ENCODE measurements at regions not wholly inside any gene's neighbourhood (a gene's known extent, or its start where the extent isn't known, plus 50 kb on each side); places are given as distances from the start of the nearest gene placed in this dataset.

- DNase-seq (ENCODE audit: low spot score): no peak
- Mint-ChIP-seq H3K27me3 (ENCODE audit: unreplicated experiment) (peaks cover 2% of the 10 kb centered on the region), H3K4me1 (ENCODE audit: unreplicated experiment) (peaks cover 13% of the 10 kb centered on the region), H3K27ac (ENCODE audit: unreplicated experiment) (no peak overlapping the region), H3K9me3 (ENCODE audit: unreplicated experiment) (no peaks in the 10 kb centered on the region), H3K36me3 (ENCODE audit: low read depth, unreplicated experiment) (no peaks in the 10 kb centered on the region), H3K4me3 (ENCODE audit: unreplicated experiment) (no peak overlapping the region)
- TF ChIP-seq, protein P1, sequence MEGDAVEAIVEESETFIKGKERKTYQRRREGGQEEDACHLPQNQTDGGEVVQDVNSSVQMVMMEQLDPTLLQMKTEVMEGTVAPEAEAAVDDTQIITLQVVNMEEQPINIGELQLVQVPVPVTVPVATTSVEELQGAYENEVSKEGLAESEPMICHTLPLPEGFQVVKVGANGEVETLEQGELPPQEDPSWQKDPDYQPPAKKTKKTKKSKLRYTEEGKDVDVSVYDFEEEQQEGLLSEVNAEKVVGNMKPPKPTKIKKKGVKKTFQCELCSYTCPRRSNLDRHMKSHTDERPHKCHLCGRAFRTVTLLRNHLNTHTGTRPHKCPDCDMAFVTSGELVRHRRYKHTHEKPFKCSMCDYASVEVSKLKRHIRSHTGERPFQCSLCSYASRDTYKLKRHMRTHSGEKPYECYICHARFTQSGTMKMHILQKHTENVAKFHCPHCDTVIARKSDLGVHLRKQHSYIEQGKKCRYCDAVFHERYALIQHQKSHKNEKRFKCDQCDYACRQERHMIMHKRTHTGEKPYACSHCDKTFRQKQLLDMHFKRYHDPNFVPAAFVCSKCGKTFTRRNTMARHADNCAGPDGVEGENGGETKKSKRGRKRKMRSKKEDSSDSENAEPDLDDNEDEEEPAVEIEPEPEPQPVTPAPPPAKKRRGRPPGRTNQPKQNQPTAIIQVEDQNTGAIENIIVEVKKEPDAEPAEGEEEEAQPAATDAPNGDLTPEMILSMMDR (IDR thresholded peaks at IDR 0.05; ENCODE audit: unreplicated experiment): no peak
Measured at GRCh38 chr11:15769203-15769602, 587.1 kb downstream of the SOX6 start.

GRCh38 chr11:15770798-15771414, 585.4 kb downstream of the SOX6 start:
- Mint-ChIP-seq H3K9me3 (ENCODE audit: unreplicated experiment) (no peaks in the 10 kb centered on the region), H3K36me3 (ENCODE audit: low read depth, unreplicated experiment) (no peaks in the 10 kb centered on the region), H3K27ac (ENCODE audit: unreplicated experiment) (no peak overlapping the region), H3K4me3 (ENCODE audit: unreplicated experiment) (no peak overlapping the region), H3K4me1 (ENCODE audit: unreplicated experiment) (peaks cover 10% of the 10 kb centered on the region), H3K27me3 (ENCODE audit: unreplicated experiment) (peaks cover 2% of the 10 kb centered on the region)
- peak; percentile 60 for DNase-seq (ENCODE audit: low spot score)
- TF ChIP-seq, protein P1 (IDR thresholded peaks at IDR 0.05; ENCODE audit: unreplicated experiment): peak; percentile 59

GRCh38 chr11:15772547-15772946, 583.8 kb downstream of the SOX6 start:
- H3K27me3 Mint-ChIP-seq (ENCODE audit: unreplicated experiment): peaks cover 5% of the 10 kb centered on the region
- H3K9me3 Mint-ChIP-seq (ENCODE audit: unreplicated experiment): no peaks in the 10 kb centered on the region
- TF ChIP-seq, protein P1 (IDR thresholded peaks at IDR 0.05; ENCODE audit: unreplicated experiment): no peak
- no peaks in the 10 kb centered on the region for H3K36me3 Mint-ChIP-seq (ENCODE audit: low read depth, unreplicated experiment)
- H3K4me3 Mint-ChIP-seq (ENCODE audit: unreplicated experiment): no peak overlapping the region
- no peak for DNase-seq (ENCODE audit: low spot score)
- H3K4me1 Mint-ChIP-seq (ENCODE audit: unreplicated experiment): peaks cover 10% of the 10 kb centered on the region
- no peak overlapping the region for H3K27ac Mint-ChIP-seq (ENCODE audit: unreplicated experiment)

DNA sequence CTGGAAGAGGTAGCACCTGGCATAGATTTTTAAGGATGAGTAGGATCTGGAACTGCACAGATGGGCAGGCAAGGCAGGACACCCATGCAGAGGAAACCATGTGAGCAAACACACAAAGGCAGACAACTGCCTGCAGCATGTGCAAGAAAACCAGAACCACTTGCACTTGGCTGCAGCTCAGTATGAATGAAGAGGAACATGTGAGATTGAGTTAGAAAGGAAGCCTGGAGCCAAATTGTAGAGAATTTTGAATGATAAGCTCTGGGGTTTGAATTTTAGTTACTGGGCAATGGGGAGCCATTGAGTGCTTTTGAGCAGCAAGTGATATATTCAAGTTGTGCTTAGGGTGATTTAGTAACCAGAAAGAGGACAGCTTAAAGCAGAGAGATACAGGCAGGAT, 583.4 kb downstream of the SOX6 start:
- peaks cover 10% of the 10 kb centered on the region for H3K4me1 Mint-ChIP-seq (ENCODE audit: unreplicated experiment)
- peaks cover 5% of the 10 kb centered on the region for H3K27me3 Mint-ChIP-seq (ENCODE audit: unreplicated experiment)
- no peak overlapping the region for H3K4me3 Mint-ChIP-seq (ENCODE audit: unreplicated experiment)
- no peaks in the 10 kb centered on the region for H3K36me3 Mint-ChIP-seq (ENCODE audit: low read depth, unreplicated experiment)
- TF ChIP-seq, protein P1 (IDR thresholded peaks at IDR 0.05; ENCODE audit: unreplicated experiment): no peak
- no peak for DNase-seq (ENCODE audit: low spot score)
- no peaks in the 10 kb centered on the region for H3K9me3 Mint-ChIP-seq (ENCODE audit: unreplicated experiment)
- H3K27ac Mint-ChIP-seq (ENCODE audit: unreplicated experiment): no peak overlapping the region

DNA sequence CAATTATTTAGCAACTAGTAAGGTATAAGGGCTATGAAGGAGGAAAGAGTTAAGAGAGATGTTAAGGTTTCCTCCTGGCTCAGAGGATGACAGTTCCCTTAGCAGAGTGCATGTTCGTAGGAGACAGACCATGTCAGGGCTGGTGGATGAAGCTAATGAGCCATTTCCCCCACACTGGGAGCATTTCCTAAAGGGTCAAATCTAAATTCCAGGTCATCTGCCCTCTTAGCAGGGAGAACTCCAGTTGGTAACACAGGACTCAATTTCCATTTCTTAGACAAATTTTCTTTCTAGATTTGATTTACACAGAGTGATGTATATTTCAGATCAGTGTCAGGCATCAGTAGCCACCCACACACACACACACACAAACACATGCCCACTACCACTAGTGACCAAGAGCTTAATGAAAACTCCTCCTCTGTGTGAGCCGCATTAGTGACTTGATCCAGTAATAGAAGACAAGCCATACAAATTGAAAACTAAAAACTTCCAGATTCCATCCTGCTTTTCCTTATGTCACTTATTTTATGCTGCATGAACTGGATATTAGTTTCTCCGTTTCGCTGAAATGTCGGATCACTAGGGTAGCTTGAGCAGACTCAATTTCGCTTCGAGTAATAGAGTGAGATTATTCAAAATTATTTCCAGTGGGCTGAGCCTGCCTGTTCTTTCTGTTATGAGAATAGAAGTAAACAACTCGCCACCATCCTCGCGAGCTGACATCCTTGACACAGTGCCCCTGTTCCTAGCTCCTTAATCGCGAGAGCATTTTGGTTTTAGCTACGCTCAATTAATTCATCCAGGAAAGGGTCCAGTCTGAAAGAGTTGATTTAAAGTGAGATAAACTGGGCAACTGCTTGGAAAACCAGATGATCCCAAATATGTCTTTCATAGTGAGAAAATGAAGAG, 582.6 kb downstream of the SOX6 start:
- Mint-ChIP-seq H3K4me1 (ENCODE audit: unreplicated experiment) (peaks cover 10% of the 10 kb centered on the region), H3K4me3 (ENCODE audit: unreplicated experiment) (no peak overlapping the region)

More for the DNA sequence above, 582.6 kb downstream of the SOX6 start:
- H3K9me3 Mint-ChIP-seq (ENCODE audit: unreplicated experiment): no peaks in the 10 kb centered on the region
- H3K27ac Mint-ChIP-seq (ENCODE audit: unreplicated experiment): no peak overlapping the region
- TF ChIP-seq, protein P1 (IDR thresholded peaks at IDR 0.05; ENCODE audit: unreplicated experiment): no peak
- DNase-seq (ENCODE audit: low spot score): no peak
- H3K27me3 Mint-ChIP-seq (ENCODE audit: unreplicated experiment): peaks cover 5% of the 10 kb centered on the region
- no peaks in the 10 kb centered on the region for H3K36me3 Mint-ChIP-seq (ENCODE audit: low read depth, unreplicated experiment)
